Fibroblast of lung (primary cell): ENCODE measurements at regions not wholly inside any gene's neighbourhood (a gene's known extent, or its start where the extent isn't known, plus 50 kb on each side); places are given as distances from the start of the nearest gene placed in this dataset.

Experiments used
- EZH2 ChIP-seq: IDR thresholded peaks from 2 replicates; pipeline ENCODE4 v1.5.1; 2012; ENCODE audit warnings: low read length, control low read depth, mild to moderate bottlenecking; ENCODE audit errors: missing control alignments
- TF ChIP-seq, protein P1 (sequence below), 2 donors: IDR thresholded peaks in 1 of 2; conservative IDR thresholded peaks in 1 of 2; 1 replicate in 1 of 2; 2 replicates in 1 of 2; pipeline ENCODE4 v1.5.1; 2011 to 2012; ENCODE audit warnings: low read length in 2 of 2, control low read depth in 1 of 2, inconsistent platforms in 1 of 2, low read depth in 1 of 2, mild to moderate bottlenecking in 1 of 2

DNA sequence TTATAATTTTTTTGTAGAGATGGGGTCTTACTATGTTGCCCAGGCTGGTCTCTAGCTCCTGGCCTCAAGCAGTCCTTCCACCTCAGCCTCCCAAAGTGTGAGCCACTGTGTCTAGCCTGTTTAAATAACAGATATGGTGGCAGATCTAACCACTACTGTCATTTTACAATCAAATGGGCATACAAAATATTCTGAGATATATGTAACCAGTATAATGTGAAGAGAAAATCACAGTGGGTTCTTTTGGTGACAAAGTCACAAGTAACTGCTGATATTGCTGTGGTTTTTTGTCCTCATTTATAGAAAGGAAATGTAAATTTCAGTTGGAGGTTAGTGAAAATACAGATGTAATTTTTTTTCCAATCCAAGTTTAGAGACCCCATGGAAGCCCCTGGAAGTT is 58.6 kb upstream of the ARHGEF3 start:
- TF ChIP-seq, protein P1, sequence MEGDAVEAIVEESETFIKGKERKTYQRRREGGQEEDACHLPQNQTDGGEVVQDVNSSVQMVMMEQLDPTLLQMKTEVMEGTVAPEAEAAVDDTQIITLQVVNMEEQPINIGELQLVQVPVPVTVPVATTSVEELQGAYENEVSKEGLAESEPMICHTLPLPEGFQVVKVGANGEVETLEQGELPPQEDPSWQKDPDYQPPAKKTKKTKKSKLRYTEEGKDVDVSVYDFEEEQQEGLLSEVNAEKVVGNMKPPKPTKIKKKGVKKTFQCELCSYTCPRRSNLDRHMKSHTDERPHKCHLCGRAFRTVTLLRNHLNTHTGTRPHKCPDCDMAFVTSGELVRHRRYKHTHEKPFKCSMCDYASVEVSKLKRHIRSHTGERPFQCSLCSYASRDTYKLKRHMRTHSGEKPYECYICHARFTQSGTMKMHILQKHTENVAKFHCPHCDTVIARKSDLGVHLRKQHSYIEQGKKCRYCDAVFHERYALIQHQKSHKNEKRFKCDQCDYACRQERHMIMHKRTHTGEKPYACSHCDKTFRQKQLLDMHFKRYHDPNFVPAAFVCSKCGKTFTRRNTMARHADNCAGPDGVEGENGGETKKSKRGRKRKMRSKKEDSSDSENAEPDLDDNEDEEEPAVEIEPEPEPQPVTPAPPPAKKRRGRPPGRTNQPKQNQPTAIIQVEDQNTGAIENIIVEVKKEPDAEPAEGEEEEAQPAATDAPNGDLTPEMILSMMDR (conservative IDR thresholded peaks at IDR 0.05 in 1 of 2, IDR thresholded peaks at IDR 0.05 in 1 of 2; ENCODE audit: low read depth in 1 of 2, low read length in 2 of 2): no peak
- TF ChIP-seq EZH2: no peak
